Neural crest cell (in vitro differentiated cells): ENCODE measurements at regions not wholly inside any gene's neighbourhood (a gene's known extent, or its start where the extent isn't known, plus 50 kb on each side); places are given as distances from the start of the nearest gene placed in this dataset.

Source experiments
- DNase-seq: peaks from one replicate; pipeline ENCODE4 v3.0.0; 2021; ENCODE audit warnings: low read depth, mixed read lengths, low spot score
- H3K27ac Mint-ChIP-seq: one replicate; pipeline ENCODE4 v1.8.0; 2021; ENCODE audit warnings: mild to moderate bottlenecking, mixed read lengths; ENCODE audit not compliant: unreplicated experiment
- H3K27me3 Mint-ChIP-seq: 2 replicates; pipeline ENCODE4 v1.8.0; 2021; ENCODE audit warnings: low read depth, mild to moderate bottlenecking, mixed read lengths
- H3K36me3 Mint-ChIP-seq: 2 replicates; pipeline ENCODE4 v1.8.0; 2021; ENCODE audit warnings: low read depth, mild to moderate bottlenecking, mixed read lengths
- H3K4me1 Mint-ChIP-seq: 2 replicates; pipeline ENCODE4 v1.8.0; 2021; ENCODE audit warnings: mixed read lengths
- H3K4me3 Mint-ChIP-seq: one replicate; pipeline ENCODE4 v1.8.0; 2021; ENCODE audit warnings: mild to moderate bottlenecking, mixed read lengths
- H3K9me3 Mint-ChIP-seq: 2 replicates; pipeline ENCODE4 v1.8.0; 2021; ENCODE audit warnings: mixed read lengths
- CTCF ChIP-seq: fragments of 200-600 bp; sonication (generic); conservative IDR thresholded peaks from 2 replicates; pipeline ENCODE4 v1.5.0; 2021; ENCODE audit warnings: antibody characterized with exemption, mild to moderate bottlenecking

- peaks cover 3% of the 10 kb centered on the region for H3K36me3 Mint-ChIP-seq
- H3K4me3 Mint-ChIP-seq, result no peak overlapping the region
- no peak overlapping the region for H3K27ac Mint-ChIP-seq
- no peaks in the 10 kb centered on the region for H3K27me3 Mint-ChIP-seq
- peaks cover 5% of the 10 kb centered on the region for H3K9me3 Mint-ChIP-seq
- DNase-seq, result no peak
- TF ChIP-seq CTCF, result no peak
- no peaks in the 10 kb centered on the region for H3K4me1 Mint-ChIP-seq
These were observed 201.2 kb downstream of the SUCLG1 start for GRCh38 chr2:84257831-84258230.

- H3K36me3 Mint-ChIP-seq, result no peaks in the 10 kb centered on the region
- H3K4me3 Mint-ChIP-seq, result no peak overlapping the region
- no peak for TF ChIP-seq CTCF
- H3K27ac Mint-ChIP-seq, result no peak overlapping the region
- peaks cover 4% of the 10 kb centered on the region for H3K9me3 Mint-ChIP-seq
- no peaks in the 10 kb centered on the region for H3K4me1 Mint-ChIP-seq
- no peak for DNase-seq
- no peaks in the 10 kb centered on the region for H3K27me3 Mint-ChIP-seq
These were observed 207.3 kb downstream of the SUCLG1 start for GRCh38 chr2:84251651-84252302.

DNA sequence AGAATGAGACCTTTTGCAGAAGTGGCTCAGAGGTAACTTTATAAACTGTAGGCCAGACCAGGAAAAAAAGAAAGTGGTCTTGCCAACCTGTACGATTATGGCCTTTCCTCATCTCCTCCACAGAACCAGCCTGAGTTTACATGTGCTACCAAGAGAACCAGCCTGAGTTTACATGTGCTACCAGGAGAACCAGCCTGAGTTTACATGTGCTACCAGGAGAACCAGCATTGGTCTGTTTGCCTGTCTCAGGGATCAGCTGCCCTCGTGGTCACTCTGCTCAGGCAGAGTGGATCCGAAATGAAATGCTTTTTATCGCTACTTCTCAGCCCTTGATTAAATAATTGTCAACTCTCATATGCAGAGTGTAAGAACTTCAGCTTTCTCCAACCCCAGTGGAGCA lies 209.9 kb downstream of the SUCLG1 start:
- Mint-ChIP-seq H3K36me3 (no peaks in the 10 kb centered on the region), H3K4me3 (no peak overlapping the region), H3K4me1 (no peaks in the 10 kb centered on the region), H3K9me3 (peaks cover 4% of the 10 kb centered on the region), H3K27ac (no peak overlapping the region), H3K27me3 (no peaks in the 10 kb centered on the region)
- DNase-seq, result no peak
- no peak for TF ChIP-seq CTCF

- DNase-seq, result no peak
- Mint-ChIP-seq H3K27me3 (no peaks in the 10 kb centered on the region), H3K36me3 (no peaks in the 10 kb centered on the region), H3K27ac (no peak overlapping the region), H3K4me3 (no peak overlapping the region), H3K4me1 (no peaks in the 10 kb centered on the region), H3K9me3 (peaks cover 4% of the 10 kb centered on the region)
- TF ChIP-seq CTCF, result no peak
These were observed 211.5 kb downstream of the SUCLG1 start for GRCh38 chr2:84247532-84247931.

DNA sequence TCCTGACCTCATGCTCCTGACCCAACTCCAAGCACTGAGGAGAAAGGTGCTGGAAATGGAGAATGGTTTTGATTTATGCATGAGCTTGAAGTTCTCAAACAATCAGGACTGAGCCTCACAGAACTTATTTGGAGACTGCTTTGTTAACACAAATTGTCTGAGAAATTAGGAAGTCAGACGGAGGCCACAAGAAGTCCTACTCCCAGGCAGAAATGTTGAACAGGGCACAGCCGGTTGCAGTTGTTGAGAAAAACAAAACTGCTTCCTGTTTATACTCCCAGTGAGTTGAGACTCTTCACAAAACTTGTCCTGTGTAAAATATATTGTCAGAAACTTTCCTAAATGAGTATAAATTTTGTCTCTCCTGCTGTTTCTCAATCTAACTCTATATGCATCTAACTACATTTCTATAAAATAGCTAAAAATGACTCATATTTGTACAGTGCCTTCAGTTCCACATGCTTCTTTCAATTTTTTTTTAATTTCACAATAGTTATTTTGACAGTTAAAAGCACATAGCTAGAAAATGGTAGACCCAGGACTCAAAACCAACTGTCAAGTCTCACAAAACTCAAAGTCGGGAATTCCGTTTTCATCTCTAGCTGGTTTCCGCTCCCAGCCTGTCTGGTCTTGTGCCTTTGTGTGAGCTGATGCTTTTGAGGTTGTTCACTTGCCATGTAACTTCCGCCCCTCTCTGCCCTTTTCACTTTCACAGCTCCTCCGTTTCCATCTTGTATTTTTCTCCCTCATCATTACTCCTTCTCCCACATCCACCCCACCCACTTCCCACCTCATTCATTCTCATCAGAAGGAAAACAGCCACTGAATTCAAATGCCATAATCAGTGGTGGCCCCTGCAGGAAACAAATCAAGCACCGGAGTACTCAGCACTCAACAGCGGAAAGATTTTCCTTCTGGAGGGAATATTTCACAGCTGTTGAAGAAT lies 215.0 kb downstream of the SUCLG1 start:
- no peaks in the 10 kb centered on the region for H3K36me3 Mint-ChIP-seq
- no peaks in the 10 kb centered on the region for H3K9me3 Mint-ChIP-seq
- no peaks in the 10 kb centered on the region for H3K27me3 Mint-ChIP-seq
- no peaks in the 10 kb centered on the region for H3K4me1 Mint-ChIP-seq
- DNase-seq, result no peak
- no peak for TF ChIP-seq CTCF
- no peak overlapping the region for H3K4me3 Mint-ChIP-seq
- no peak overlapping the region for H3K27ac Mint-ChIP-seq
